Fibroblast of villous mesenchyme (primary cell): ENCODE measurements at regions not wholly inside any gene's neighbourhood (a gene's known extent, or its start where the extent isn't known, plus 50 kb on each side); places are given as distances from the start of the nearest gene placed in this dataset.

ENCODE experiments used
- DNase-seq: peaks from one replicate; pipeline ENCODE4 v3.0.0-alpha.2; 2010; ENCODE audit warnings: low read depth
- H3K4me3 ChIP-seq: 2 replicates; pipeline ENCODE4 v1.5.1; 2011; ENCODE audit warnings: low read depth, mild to moderate bottlenecking, low read length
- CTCF ChIP-seq: IDR thresholded peaks from 2 replicates; pipeline ENCODE4 v1.5.1; 2012; ENCODE audit warnings: low read depth, mild to moderate bottlenecking, low read length; ENCODE audit not compliant: insufficient read depth

- TF ChIP-seq CTCF, result no peak
- no peak for DNase-seq
- H3K4me3 ChIP-seq, result no peak overlapping the region
These were observed 162.3 kb upstream of the APP start for GRCh38 chr21:26332867-26333266.

- no peak overlapping the region for H3K4me3 ChIP-seq
- no peak for TF ChIP-seq CTCF
- no peak for DNase-seq
These were observed 160.8 kb upstream of the APP start for GRCh38 chr21:26331205-26331980.

- no peak for DNase-seq
- no peak for TF ChIP-seq CTCF
- H3K4me3 ChIP-seq, result no peak overlapping the region
These were observed 150.0 kb upstream of the APP start for GRCh38 chr21:26320596-26320995.

GRCh38 chr21:26307640-26308039 is 137.1 kb upstream of the APP start:
- TF ChIP-seq CTCF, result no peak
- H3K4me3 ChIP-seq, result no peak overlapping the region
- no peak for DNase-seq

- DNase-seq, result no peak
- TF ChIP-seq CTCF, result no peak
- H3K4me3 ChIP-seq, result no peak overlapping the region
These were observed 127.3 kb upstream of the APP start for GRCh38 chr21:26297851-26298250.

- no peak for DNase-seq
- H3K4me3 ChIP-seq, result no peak overlapping the region
- no peak for TF ChIP-seq CTCF
These were observed 122.8 kb upstream of the APP start for GRCh38 chr21:26293141-26293946.
